ENCODE measurements at regions not wholly inside any gene's neighbourhood (a gene's known extent, or its start where the extent isn't known, plus 50 kb on each side); places are given as distances from the start of the nearest gene placed in this dataset.

GRCh38 chr2:64906853-64907536 is 82.2 kb upstream of the SLC1A4 start:
- TF ChIP-seq CTCF (conservative IDR thresholded peaks at IDR 0.05; ENCODE audit: low read depth, low read length) (no peak), EZH2 (IDR thresholded peaks at IDR 0.05; ENCODE audit: borderline replicate concordance, low read depth, low read length, poor library complexity, severe bottlenecking) (no peak)

Data from A673 (cell line).